WTC11 (cell line): ENCODE measurements at regions not wholly inside any gene's neighbourhood (a gene's known extent, or its start where the extent isn't known, plus 50 kb on each side); places are given as distances from the start of the nearest gene placed in this dataset.

ENCODE experiments used
- ATAC-seq: fragments of 200-7000 bp; cut with Tn5 transposase; 2 replicates; pipeline ENCODE4 v1.10.0; 2021; ENCODE audit warnings: mild to moderate bottlenecking, moderate library complexity
- CTCF ChIA-PET: fragments of 300-600 bp; sonication (Branson Sonifier 250); formaldehyde crosslinking; loops from one replicate; lab custom pipeline; 2021; ENCODE audit warnings: antibody characterized with exemption; lab: Charles Lee
- POLR2A ChIA-PET: fragments of 350-600 bp; sonication (Branson Sonifier 250); formaldehyde crosslinking; loops from one replicate; lab custom pipeline; 2021; ENCODE audit warnings: antibody characterized with exemption; lab: Charles Lee
- DNase-seq: peaks from one replicate; pipeline ENCODE4 v3.0.0; 2021; ENCODE audit warnings: low spot score
- H3K27ac Mint-ChIP-seq: 2 replicates; pipeline ENCODE4 v1.8.0; 2021; ENCODE audit warnings: mixed read lengths
- H3K27me3 Mint-ChIP-seq: 2 replicates; pipeline ENCODE4 v1.8.0; 2021; ENCODE audit warnings: low read depth, mild to moderate bottlenecking, moderate library complexity, mixed read lengths
- H3K36me3 Mint-ChIP-seq: 2 replicates; pipeline ENCODE4 v1.8.0; 2021; ENCODE audit warnings: mixed read lengths
- H3K4me1 Mint-ChIP-seq: 2 replicates; pipeline ENCODE4 v1.8.0; 2022; ENCODE audit warnings: mixed read lengths
- H3K4me3 Mint-ChIP-seq: 2 replicates; pipeline ENCODE4 v1.8.0; 2021; ENCODE audit warnings: mild to moderate bottlenecking, moderate library complexity, mixed read lengths
- H3K9me3 Mint-ChIP-seq: 2 replicates; pipeline ENCODE4 v1.8.0; 2021; ENCODE audit warnings: mixed read lengths
- CREB1 ChIP-seq: sonication (generic); formaldehyde crosslinking; IDR thresholded peaks from 2 replicates; pipeline ENCODE4 v1.8.0; 2023; ENCODE audit warnings: mild to moderate bottlenecking, missing genetic modification reagents
- E2F4 ChIP-seq: sonication (generic); formaldehyde crosslinking; IDR thresholded peaks from 2 replicates; pipeline ENCODE4 v1.8.1; 2022; ENCODE audit warnings: low read depth, mild to moderate bottlenecking, moderate library complexity, missing genetic modification reagents, borderline replicate concordance
- HMGXB4 ChIP-seq: sonication (generic); formaldehyde crosslinking; IDR thresholded peaks from 2 replicates; pipeline ENCODE4 v1.8.1; 2023; ENCODE audit warnings: mild to moderate bottlenecking, moderate library complexity, missing genetic modification reagents
- IRF1 ChIP-seq: sonication (generic); formaldehyde crosslinking; IDR thresholded peaks from 2 replicates; pipeline ENCODE4 v1.8.0; 2023; ENCODE audit warnings: missing genetic modification reagents
- MXD4 ChIP-seq: fragments of 250-450 bp; sonication (Bioruptor Pico); IDR thresholded peaks from 2 replicates; pipeline ENCODE4 v1.8.0; 2021; ENCODE audit warnings: mild to moderate bottlenecking, moderate library complexity, borderline replicate concordance
- MYBL2 ChIP-seq: sonication (generic); formaldehyde crosslinking; IDR thresholded peaks from 2 replicates; pipeline ENCODE4 v1.8.1; 2023; ENCODE audit warnings: mild to moderate bottlenecking, moderate library complexity, missing genetic modification reagents
- NFATC4 ChIP-seq: fragments of 250-450 bp; sonication (Bioruptor Pico); IDR thresholded peaks from 2 replicates; pipeline ENCODE4 v1.9.0; 2021; ENCODE audit warnings: mild to moderate bottlenecking
- NR2C2 ChIP-seq: sonication (generic); formaldehyde crosslinking; IDR thresholded peaks from 2 replicates; pipeline ENCODE4 v1.8.0; 2022; ENCODE audit warnings: mild to moderate bottlenecking, missing genetic modification reagents
- NR3C1 ChIP-seq: sonication (generic); formaldehyde crosslinking; conservative IDR thresholded peaks from 2 replicates; pipeline ENCODE4 v1.8.1; 2023; ENCODE audit warnings: low read depth, mild to moderate bottlenecking, missing genetic modification reagents
- PRDM15 ChIP-seq: sonication (generic); formaldehyde crosslinking; IDR thresholded peaks from 2 replicates; pipeline ENCODE4 v1.8.0; 2022; ENCODE audit warnings: missing genetic modification reagents
- SMAD3 ChIP-seq: sonication (generic); formaldehyde crosslinking; IDR thresholded peaks from 2 replicates; pipeline ENCODE4 v1.8.0; 2022; ENCODE audit warnings: missing genetic modification reagents, mild to moderate bottlenecking, borderline replicate concordance
- SMAD4 ChIP-seq: sonication (generic); formaldehyde crosslinking; IDR thresholded peaks from 2 replicates; pipeline ENCODE4 v1.8.0; 2022; ENCODE audit warnings: mild to moderate bottlenecking, missing genetic modification reagents
- USF2 ChIP-seq: sonication (generic); formaldehyde crosslinking; IDR thresholded peaks from 2 replicates; pipeline ENCODE4 v1.8.1; 2023; ENCODE audit warnings: mild to moderate bottlenecking, missing genetic modification reagents, moderate library complexity
- ZBTB43 ChIP-seq: sonication (generic); formaldehyde crosslinking; IDR thresholded peaks from 2 replicates; pipeline ENCODE4 v1.8.1; 2023; ENCODE audit warnings: mild to moderate bottlenecking, missing genetic modification reagents
- ZNF416 ChIP-seq: fragments of 250-450 bp; sonication (Bioruptor Pico); IDR thresholded peaks from 2 replicates; pipeline ENCODE4 v1.9.0; 2021; ENCODE audit warnings: mild to moderate bottlenecking, inconsistent platforms
- ZNF425 ChIP-seq: fragments of 250-450 bp; sonication (Bioruptor Pico); conservative IDR thresholded peaks from 2 replicates; pipeline ENCODE4 v1.9.0; 2021; ENCODE audit warnings: mild to moderate bottlenecking

- H3K27ac Mint-ChIP-seq: no peak overlapping the region
- ATAC-seq (no peak), DNase-seq (no peak)
- H3K36me3 Mint-ChIP-seq: no peaks in the 10 kb centered on the region
- no peak overlapping the region for H3K4me3 Mint-ChIP-seq
- H3K4me1 Mint-ChIP-seq: no peaks in the 10 kb centered on the region
- H3K27me3 Mint-ChIP-seq: no peaks in the 10 kb centered on the region
- H3K9me3 Mint-ChIP-seq: no peaks in the 10 kb centered on the region
- ChIA-PET CTCF (no interaction called here), POLR2A (no interaction called here)
- TF ChIP-seq MXD4 (no peak), PRDM15 (no peak), SMAD4 (CRISPR knock-in tag) (no peak), ZNF416 (no peak), IRF1 (CRISPR knock-in tag) (no peak), CREB1 (CRISPR knock-in tag) (no peak)
These were observed 591.6 kb upstream of the KCND2 start for GRCh38 chr7:119681336-119681735.

- TF ChIP-seq ZBTB43 (CRISPR knock-in tag) (no peak), MYBL2 (CRISPR knock-in tag) (no peak), NFATC4 (CRISPR knock-in tag) (no peak), HMGXB4 (CRISPR knock-in tag) (no peak), ZNF425 (no peak), SMAD3 (CRISPR knock-in tag) (no peak), E2F4 (CRISPR knock-in tag) (no peak), NR3C1 (no peak), USF2 (no peak), NR2C2 (CRISPR knock-in tag) (no peak)
- Mint-ChIP-seq H3K27me3 (no peaks in the 10 kb centered on the region), H3K27ac (no peak overlapping the region), H3K4me3 (no peak overlapping the region), H3K36me3 (no peaks in the 10 kb centered on the region), H3K4me1 (no peaks in the 10 kb centered on the region), H3K9me3 (no peaks in the 10 kb centered on the region)
- ATAC-seq (no peak), DNase-seq (no peak)
- ChIA-PET POLR2A (no interaction called here), CTCF (no interaction called here)
These were observed 588.2 kb upstream of the KCND2 start for GRCh38 chr7:119684763-119685162.
